CMK (cell line): ENCODE measurements at regions not wholly inside any gene's neighbourhood (a gene's known extent, or its start where the extent isn't known, plus 50 kb on each side); places are given as distances from the start of the nearest gene placed in this dataset.

Experiments used
- DNase-seq: peaks from one replicate; pipeline ENCODE4 v3.0.0-alpha.2; 2010; ENCODE audit warnings: low read depth

DNA sequence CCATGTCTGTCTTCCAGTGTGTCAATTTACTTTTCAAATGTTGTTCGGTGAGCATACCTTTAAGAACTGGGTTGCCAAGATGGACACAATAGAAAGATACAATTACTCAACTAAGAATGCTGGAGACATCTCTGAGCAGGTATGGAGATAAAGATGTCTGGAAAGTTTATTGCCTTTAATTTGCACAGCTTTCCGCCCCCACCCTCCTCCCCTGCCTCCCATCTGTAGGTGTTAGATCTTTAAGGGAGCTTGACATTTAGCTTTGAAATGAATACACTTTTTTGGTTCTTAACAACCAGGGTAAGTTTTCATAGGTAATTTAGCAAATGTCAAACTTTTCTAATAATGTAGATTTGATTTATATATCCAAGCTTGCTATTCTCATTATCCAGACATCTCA, 104.4 kb downstream of the BTBD3 start:
- DNase-seq: no peak

DNA sequence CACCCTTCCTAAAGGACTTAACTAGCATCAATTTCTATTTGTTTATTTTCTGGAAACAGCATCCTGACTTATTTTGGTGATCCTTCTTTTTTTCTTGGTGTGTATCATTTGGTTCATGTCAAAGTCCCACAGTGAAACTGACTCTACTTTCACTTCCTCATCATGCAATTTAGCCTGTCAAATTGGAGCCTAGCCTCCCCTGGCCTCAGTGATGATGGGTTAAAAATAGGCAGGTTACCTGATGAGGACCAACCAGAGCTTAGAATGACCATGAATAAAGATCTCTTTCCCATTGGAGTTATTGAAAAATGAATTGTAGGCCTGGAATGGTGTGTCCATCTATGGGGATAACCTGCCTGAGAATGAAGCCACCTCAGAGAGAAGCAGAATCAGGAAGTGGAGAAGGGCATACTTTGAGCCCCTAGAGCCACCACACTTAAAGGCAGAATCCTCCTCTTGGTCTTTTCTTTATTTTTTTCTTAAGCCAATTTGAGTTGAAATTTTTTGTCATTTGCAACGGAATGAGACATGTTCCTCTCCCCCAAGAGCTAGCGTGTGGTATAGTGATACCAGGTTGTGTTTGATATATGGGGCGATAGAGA, 105.6 kb downstream of the BTBD3 start:
- no peak for DNase-seq

- no peak for DNase-seq
These were observed 111.1 kb downstream of the BTBD3 start for GRCh38 chr20:12028771-12029170.

DNA sequence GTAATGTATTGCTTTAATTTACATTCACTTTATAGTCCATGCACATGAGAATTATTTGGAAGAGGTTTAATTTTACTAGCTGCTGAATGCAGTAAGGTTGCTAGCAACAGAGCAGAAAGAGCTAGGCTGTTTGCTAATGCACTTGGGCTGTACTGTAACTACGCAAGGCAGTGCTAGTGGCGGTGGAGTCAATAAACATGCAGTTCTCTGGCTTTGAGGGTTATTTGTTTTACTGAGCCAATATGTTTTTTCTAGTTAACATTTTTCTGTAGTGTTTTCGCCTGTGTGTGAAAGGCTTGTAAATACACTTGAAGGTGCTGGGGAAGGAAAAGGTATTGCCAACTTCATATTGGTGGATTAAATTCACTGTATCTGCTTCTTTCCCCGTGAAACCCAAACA, 112.8 kb downstream of the BTBD3 start:
- no peak for DNase-seq

DNA sequence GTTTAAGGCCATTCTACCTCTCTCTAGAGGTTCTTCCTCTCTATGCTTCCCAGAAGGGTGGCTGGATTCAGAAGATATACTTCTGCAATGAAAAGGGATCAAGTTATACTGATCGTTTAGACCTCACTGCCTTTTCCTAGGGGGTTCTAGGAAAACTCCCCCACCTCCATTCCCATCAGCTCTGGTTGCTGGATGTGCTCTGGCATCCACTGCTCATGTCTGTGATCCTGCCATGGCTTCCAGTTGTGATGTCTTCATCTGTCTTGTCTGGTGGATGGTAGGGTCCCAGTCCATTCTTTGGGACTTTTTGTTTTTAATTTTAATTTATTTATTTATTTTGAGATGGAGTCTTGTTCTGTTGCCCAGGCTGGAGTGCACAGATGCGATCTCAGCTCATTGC, 118.4 kb downstream of the BTBD3 start:
- no peak for DNase-seq

DNA sequence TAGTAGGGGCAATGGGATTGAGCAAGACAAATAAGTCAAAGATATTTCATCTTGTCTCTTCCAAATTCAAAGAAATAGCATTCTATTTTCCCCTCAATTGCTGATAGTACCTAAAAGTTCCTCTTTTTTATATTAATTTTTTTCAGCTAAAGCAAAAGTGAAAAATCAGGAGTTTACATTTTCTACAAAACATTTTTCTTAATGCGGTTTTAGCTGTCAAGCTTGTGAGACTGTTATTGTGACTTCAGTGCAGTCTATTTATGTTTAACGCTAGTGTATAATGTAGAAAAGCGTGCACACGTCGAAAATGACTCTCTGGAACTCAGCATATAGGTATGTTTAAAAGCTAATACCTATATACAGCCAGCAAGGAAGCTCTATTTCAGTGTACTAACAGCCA, 119.8 kb downstream of the BTBD3 start:
- DNase-seq: no peak

GRCh38 chr20:12040261-12040660, 122.6 kb downstream of the BTBD3 start:
- DNase-seq: no peak

DNA sequence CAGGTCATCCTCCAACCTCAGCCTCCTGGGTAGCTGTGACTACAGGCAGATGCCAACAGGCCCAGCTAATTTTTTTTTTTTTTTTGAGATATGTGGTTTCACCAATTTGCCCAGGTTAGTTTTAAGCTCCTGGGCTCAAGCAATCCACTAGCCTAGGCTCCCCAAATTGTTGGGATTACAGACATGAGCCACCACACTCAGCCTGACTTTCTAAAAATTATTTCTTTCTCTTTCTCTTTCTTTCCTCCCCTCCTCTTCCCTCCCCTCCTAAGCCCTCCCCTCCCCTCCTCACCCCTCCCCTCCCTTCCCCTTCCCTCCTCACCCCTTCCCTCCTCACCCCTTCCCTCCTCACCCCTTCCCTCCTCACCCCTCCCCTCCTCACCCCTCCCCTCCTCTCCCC, 127.3 kb downstream of the BTBD3 start:
- no peak for DNase-seq

- no peak for DNase-seq
These were observed 130.2 kb downstream of the BTBD3 start for GRCh38 chr20:12047838-12048432.

DNA sequence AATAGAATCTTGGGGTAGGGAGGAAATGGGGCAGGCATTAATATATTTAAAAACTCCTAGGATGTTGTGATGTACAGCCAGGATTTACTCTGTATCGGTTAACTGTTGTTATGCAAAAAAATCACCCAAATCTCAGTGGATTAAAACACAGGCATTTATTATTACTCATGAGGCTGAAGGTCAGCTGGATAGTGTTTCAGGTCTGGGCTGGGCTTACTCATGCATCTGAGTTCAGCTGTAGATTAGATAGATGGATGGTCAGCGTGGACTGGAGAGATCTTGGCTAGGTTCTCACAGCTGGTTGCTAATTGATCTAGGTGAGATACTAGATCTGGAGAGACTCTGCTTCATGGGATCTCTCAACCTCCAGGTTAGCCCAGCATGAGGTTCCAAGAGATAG, 131.4 kb downstream of the BTBD3 start:
- no peak for DNase-seq

GRCh38 chr20:12051206-12052163, 133.8 kb downstream of the BTBD3 start:
- DNase-seq: no peak

DNA sequence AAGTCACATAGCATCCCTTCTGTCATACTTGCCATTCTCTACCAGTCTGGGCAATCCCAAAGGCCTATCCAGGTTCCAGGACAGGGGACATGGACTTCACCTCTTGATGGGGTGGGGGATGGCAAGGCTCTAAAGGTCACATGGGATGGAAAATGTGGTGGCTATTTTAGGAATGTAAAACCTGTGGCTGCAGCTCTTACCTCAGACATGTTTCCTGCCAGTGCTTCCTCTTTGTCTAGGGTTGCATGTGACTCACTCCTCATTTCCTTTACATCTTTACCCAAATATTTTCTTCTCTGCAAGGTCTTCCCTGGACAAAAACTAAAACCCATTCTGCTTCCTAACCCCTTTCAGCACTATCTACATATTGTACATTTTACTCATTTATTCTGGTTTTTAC, 135.7 kb downstream of the BTBD3 start:
- DNase-seq: no peak

GRCh38 chr20:12054556-12054955, 136.9 kb downstream of the BTBD3 start:
- no peak for DNase-seq

DNA sequence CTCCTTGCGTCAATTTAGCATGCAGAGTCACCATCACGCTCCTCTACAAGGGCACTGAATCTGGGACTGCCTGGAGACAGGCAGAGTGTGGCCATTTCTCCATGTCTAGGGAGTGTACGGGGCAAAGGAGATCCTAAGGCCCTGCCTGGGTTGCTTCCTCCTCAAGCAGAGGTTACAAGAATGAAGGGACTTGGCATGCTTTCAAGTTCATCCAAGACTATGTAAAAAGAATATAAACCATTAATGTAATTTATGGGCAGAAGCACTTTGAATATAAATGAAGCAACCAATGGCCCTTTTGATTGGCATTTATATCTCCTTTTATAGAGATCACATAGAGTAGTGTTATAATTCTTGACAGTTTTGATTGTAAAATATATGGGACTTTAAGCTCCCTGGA, 137.5 kb downstream of the BTBD3 start:
- no peak for DNase-seq

DNA sequence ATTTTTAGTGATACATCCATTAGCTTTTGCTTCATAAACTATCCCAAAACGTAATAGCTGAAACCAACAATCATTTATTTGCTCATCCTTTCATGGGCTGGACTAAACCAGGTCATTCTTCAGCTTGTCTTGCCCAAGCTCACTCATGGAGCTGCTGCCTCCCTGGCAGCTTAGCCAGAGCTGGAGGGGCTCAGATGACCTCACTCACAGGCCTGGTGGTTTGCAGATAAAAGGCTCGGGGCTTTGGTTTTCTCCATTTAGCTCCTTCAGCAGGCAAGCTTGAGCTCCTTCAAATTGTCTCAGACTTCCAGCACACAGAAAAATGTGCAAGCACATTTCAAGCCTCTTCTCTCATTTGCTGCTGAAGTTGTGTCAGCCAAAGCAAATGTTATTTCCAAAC, 139.1 kb downstream of the BTBD3 start:
- no peak for DNase-seq

- no peak for DNase-seq
These were observed 140.1 kb downstream of the BTBD3 start for GRCh38 chr20:12057778-12058177.

GRCh38 chr20:12058216-12058615, 140.5 kb downstream of the BTBD3 start:
- no peak for DNase-seq

GRCh38 chr20:12061466-12061865, 143.8 kb downstream of the BTBD3 start:
- DNase-seq: no peak

DNA sequence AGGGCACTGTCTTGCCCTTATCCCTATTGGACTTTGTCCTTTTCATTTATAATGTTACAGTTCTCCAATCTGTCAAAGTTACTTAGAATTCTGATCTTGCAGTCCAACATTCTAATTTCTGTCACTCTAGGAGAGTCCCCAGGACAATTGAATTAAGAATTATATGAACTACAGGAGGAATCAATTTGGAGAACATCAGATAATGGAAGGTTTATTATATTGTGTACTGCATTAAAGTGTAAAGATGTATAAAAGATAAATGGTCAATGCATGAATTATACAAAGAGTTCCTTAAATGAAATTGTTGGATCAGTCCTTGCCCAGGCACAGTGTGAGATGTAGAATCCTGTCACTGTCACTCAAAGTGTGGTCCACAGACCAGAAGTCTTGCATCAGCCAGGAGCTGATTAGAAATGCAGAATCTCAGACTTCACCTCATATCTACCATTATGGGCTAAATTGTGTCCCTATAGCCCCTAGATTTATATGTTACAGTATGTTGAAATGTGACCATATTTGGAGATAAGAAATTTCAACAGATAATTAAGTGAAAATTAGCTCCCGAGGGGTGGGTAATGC, 145.5 kb downstream of the BTBD3 start:
- no peak for DNase-seq

DNA sequence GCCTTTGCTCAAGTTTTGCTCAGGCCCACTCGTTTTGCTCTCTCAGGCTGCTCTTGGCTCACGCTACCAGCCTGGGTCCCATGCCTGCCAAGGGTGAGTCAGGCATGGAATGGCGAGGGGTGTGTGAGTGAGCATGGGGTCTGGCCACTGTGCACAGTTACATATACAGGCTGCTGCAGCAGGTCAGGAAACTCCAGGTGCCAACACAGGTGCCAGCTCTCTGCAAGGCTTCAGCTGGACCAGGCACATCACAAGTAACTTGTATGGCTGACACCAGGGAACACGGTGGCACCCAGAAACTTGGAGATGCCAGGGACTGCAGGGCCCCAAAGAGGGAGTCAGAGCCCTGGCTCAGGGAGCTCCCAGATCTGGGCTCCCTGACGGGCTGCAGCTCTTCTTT, 146.8 kb downstream of the BTBD3 start:
- DNase-seq: no peak

DNA sequence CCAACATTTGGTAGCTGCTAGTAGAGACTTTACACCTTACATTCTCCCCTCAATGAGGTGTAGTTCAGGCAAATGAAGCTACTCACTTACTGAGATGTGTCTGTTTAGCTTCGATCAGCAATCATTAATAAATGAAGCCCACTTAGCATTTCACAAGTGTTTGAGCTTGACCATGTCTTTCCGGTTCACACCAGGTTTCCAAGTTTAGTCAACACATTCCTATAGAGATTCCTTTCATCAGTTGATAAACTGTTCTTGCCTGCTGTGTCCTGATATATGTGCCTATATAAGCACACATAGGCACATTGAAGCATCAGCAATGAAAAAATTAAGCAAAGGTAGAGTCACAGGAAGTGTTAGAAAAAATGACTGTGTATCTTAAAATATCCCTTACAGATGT, 150.0 kb downstream of the BTBD3 start:
- no peak for DNase-seq

DNA sequence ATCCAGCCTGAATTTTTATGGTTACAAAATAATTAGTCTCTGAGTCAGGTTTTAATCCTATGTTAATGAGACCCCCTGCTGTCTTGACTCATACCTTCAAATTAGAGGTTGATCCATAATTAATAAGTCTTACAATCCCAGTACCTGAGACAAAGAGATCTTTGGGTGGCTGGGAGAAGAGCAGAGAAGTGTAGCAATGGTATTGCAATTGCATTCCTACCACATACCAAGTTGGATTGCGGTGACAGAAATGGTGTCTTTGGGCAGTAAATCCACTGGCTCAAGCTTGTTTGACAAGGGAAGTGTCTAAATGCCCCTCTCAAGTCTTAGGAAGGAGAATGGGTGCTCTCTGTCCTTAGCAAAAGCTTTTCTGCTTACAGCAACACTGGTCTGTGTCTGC, 150.4 kb downstream of the BTBD3 start:
- DNase-seq: no peak

DNA sequence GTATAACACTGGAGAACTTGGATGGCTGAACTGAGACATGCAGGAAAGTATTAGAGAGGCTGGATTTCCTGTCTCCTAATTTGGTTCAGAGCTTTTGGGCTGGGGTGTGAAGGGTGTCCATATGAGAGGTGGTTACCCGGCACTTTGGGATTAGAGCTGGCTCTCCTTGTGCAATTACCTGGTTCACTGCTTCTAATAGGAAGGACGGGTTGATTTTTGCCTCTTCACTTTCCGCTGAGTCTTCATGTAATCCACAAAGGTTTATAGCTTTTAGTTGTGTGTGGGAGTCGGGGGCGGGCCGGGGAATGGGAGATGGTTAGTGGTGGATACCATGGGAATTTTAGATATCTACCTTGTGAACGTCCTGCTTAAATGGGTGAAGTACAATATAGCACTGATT, 151.5 kb downstream of the BTBD3 start:
- no peak for DNase-seq
